GM23338 (cell line): ENCODE measurements at regions not wholly inside any gene's neighbourhood (a gene's known extent, or its start where the extent isn't known, plus 50 kb on each side); places are given as distances from the start of the nearest gene placed in this dataset.

ENCODE experiments used
- CREB1 ChIP-seq: fragments of 250-450 bp; sonication (Bioruptor Pico); IDR thresholded peaks from 2 replicates; pipeline ENCODE4 v1.5.0; 2020; ENCODE audit warnings: low read depth, mild to moderate bottlenecking, moderate library complexity
- JUNB ChIP-seq: IDR thresholded peaks from one replicate; pipeline ENCODE4 v1.6.1; 2016; ENCODE audit warnings: antibody characterized with exemption; ENCODE audit not compliant: unreplicated experiment
- NANOG ChIP-seq: IDR thresholded peaks from 2 replicates; pipeline ENCODE4 v1.6.1; 2016; ENCODE audit warnings: antibody characterized with exemption, borderline replicate concordance
- ZNF114 ChIP-seq: fragments of 250-450 bp; sonication (Bioruptor Pico); IDR thresholded peaks from 2 replicates; pipeline ENCODE4 v1.5.0; 2020; ENCODE audit warnings: mild to moderate bottlenecking, moderate library complexity
- TF ChIP-seq, protein P1 (sequence below): fragments of 250-450 bp; sonication (Bioruptor Pico); IDR thresholded peaks from 2 replicates; pipeline ENCODE4 v1.5.0; 2020; ENCODE audit warnings: mild to moderate bottlenecking, moderate library complexity
- TF ChIP-seq, protein P2 (sequence below): IDR thresholded peaks from one replicate; pipeline ENCODE4 v1.6.1; 2018; ENCODE audit warnings: antibody characterized with exemption; ENCODE audit not compliant: unreplicated experiment

DNA sequence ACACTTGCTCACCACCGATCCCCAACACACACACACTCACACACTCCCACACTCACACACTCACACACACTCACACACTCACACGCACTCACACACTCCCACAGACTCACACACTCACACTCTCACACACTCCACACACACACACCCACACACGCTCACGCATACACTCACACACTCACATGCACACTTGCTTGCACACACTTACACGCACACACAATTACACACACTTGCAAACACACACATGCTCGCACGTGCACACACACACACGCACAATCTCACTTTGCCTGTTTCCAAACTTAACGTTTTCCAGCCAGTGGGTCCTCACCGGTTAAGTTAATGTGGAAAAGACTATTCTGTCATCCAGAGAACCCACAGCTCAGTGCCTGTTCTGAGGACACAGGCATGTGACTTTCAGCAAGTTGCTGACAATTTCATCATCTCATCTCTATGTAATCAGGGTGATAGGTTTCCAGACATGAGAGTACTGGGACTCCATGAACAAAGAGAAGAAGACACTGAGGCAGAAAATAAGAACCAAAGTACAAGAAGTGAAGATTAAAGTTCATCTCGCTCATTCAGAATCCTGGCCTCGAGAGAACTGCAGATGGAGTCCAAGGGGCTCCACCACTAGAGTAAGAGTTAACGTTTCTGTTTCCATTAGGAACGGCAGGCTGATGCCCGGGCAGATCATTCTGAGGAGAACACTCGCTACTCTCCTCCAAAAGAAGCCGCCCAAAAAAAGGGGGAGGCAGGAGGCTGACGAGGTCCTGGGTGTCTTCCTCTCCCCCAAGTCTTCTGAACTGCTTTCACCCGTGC is 153.2 kb upstream of the FRG1 start (continued):
- TF ChIP-seq, protein P1, sequence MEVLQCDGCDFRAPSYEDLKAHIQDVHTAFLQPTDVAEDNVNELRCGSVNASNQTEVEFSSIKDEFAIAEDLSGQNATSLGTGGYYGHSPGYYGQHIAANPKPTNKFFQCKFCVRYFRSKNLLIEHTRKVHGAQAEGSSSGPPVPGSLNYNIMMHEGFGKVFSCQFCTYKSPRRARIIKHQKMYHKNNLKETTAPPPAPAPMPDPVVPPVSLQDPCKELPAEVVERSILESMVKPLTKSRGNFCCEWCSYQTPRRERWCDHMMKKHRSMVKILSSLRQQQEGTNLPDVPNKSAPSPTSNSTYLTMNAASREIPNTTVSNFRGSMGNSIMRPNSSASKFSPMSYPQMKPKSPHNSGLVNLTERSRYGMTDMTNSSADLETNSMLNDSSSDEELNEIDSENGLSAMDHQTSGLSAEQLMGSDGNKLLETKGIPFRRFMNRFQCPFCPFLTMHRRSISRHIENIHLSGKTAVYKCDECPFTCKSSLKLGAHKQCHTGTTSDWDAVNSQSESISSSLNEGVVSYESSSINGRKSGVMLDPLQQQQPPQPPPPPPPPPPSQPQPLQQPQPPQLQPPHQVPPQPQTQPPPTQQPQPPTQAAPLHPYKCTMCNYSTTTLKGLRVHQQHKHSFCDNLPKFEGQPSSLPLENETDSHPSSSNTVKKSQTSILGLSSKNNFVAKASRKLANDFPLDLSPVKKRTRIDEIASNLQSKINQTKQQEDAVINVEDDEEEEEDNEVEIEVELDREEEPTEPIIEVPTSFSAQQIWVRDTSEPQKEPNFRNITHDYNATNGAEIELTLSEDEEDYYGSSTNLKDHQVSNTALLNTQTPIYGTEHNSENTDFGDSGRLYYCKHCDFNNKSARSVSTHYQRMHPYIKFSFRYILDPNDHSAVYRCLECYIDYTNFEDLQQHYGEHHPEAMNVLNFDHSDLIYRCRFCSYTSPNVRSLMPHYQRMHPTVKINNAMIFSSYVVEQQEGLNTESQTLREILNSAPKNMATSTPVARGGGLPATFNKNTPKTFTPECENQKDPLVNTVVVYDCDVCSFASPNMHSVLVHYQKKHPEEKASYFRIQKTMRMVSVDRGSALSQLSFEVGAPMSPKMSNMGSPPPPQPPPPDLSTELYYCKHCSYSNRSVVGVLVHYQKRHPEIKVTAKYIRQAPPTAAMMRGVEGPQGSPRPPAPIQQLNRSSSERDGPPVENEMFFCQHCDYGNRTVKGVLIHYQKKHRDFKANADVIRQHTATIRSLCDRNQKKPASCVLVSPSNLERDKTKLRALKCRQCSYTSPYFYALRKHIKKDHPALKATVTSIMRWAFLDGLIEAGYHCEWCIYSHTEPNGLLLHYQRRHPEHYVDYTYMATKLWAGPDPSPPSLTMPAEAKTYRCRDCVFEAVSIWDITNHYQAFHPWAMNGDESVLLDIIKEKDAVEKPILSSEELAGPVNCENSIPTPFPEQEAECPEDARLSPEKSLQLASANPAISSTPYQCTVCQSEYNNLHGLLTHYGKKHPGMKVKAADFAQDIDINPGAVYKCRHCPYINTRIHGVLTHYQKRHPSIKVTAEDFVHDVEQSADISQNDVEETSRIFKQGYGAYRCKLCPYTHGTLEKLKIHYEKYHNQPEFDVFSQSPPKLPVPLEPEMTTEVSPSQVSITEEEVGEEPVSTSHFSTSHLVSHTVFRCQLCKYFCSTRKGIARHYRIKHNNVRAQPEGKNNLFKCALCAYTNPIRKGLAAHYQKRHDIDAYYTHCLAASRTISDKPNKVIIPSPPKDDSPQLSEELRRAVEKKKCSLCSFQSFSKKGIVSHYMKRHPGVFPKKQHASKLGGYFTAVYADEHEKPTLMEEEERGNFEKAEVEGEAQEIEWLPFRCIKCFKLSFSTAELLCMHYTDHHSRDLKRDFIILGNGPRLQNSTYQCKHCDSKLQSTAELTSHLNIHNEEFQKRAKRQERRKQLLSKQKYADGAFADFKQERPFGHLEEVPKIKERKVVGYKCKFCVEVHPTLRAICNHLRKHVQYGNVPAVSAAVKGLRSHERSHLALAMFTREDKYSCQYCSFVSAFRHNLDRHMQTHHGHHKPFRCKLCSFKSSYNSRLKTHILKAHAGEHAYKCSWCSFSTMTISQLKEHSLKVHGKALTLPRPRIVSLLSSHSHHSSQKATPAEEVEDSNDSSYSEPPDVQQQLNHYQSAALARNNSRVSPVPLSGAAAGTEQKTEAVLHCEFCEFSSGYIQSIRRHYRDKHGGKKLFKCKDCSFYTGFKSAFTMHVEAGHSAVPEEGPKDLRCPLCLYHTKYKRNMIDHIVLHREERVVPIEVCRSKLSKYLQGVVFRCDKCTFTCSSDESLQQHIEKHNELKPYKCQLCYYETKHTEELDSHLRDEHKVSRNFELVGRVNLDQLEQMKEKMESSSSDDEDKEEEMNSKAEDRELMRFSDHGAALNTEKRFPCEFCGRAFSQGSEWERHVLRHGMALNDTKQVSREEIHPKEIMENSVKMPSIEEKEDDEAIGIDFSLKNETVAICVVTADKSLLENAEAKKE (CRISPR knock-in tag) = no peak
- TF ChIP-seq, protein P2, sequence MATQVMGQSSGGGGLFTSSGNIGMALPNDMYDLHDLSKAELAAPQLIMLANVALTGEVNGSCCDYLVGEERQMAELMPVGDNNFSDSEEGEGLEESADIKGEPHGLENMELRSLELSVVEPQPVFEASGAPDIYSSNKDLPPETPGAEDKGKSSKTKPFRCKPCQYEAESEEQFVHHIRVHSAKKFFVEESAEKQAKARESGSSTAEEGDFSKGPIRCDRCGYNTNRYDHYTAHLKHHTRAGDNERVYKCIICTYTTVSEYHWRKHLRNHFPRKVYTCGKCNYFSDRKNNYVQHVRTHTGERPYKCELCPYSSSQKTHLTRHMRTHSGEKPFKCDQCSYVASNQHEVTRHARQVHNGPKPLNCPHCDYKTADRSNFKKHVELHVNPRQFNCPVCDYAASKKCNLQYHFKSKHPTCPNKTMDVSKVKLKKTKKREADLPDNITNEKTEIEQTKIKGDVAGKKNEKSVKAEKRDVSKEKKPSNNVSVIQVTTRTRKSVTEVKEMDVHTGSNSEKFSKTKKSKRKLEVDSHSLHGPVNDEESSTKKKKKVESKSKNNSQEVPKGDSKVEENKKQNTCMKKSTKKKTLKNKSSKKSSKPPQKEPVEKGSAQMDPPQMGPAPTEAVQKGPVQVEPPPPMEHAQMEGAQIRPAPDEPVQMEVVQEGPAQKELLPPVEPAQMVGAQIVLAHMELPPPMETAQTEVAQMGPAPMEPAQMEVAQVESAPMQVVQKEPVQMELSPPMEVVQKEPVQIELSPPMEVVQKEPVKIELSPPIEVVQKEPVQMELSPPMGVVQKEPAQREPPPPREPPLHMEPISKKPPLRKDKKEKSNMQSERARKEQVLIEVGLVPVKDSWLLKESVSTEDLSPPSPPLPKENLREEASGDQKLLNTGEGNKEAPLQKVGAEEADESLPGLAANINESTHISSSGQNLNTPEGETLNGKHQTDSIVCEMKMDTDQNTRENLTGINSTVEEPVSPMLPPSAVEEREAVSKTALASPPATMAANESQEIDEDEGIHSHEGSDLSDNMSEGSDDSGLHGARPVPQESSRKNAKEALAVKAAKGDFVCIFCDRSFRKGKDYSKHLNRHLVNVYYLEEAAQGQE = no peak
- TF ChIP-seq JUNB = no peak
- TF ChIP-seq ZNF114 (CRISPR knock-in tag) = no peak
- TF ChIP-seq CREB1 (CRISPR knock-in tag) = no peak
- no peak for TF ChIP-seq NANOG
